Stimulated activated CD4-positive, alpha-beta T cell treated with anti-CD3 and anti-CD28 coated beads, Interleukin-1b, Interleukin-23, amount 100 ng/mL, for 24 hours (primary cell): ENCODE measurements at regions not wholly inside any gene's neighbourhood (a gene's known extent, or its start where the extent isn't known, plus 50 kb on each side); places are given as distances from the start of the nearest gene placed in this dataset.
A peak's percentile ranks its signal among the peaks of the same experiment; 100 is the strongest.
"Not testable (repeated sequence)": the region's sequence is repeated elsewhere in the genome, so short reads cannot be mapped to it uniquely, and the experiment has no call there.

ENCODE experiments used
- DNase-seq, 4 experiments: peaks; one replicate each; pipeline ENCODE4 v3.0.0-alpha.2; 2020; ENCODE audit warnings: low read depth in 4 of 4, low spot score in 1 of 4

DNA sequence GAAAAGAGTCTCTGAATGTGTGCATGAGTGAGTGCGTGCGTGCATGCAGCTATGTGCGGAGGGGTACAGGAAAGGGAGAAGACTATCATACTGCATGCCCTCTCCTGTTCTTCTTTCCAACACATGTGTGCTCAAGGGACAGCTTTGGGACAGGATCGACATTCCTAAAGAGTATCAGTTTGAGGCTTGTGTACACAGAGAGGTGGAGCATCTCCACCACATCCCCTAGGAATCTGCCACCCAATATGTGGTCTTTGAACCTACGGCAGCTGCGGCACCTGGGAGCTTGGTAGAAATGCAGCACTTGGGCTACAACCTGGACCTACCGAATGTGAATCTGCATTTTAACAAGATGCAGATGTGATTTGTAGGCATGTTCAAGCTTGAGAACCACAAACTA is 132.3 kb upstream of the GLRA1 start:
- no peak for DNase-seq

DNA sequence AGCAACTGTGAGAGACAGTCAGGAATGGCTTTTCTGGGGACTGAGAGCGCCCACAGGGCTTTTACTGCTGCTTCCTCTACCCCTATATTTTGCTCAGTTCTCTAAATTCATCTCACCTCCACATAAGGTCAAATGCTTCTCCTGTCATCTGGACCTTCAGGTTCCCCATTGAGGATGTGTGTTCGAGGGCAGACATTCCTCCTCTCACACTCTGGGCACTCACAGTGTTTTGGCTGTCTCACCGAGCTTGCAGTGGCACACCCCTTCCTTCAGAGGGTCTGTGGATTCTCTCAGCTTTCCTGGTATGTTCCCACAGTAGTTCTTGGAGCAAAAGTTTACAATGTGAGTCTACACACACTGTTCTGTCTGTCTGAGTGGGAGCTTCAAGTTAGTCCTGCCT is 127.8 kb upstream of the GLRA1 start:
- DNase-seq, result no peak

DNA sequence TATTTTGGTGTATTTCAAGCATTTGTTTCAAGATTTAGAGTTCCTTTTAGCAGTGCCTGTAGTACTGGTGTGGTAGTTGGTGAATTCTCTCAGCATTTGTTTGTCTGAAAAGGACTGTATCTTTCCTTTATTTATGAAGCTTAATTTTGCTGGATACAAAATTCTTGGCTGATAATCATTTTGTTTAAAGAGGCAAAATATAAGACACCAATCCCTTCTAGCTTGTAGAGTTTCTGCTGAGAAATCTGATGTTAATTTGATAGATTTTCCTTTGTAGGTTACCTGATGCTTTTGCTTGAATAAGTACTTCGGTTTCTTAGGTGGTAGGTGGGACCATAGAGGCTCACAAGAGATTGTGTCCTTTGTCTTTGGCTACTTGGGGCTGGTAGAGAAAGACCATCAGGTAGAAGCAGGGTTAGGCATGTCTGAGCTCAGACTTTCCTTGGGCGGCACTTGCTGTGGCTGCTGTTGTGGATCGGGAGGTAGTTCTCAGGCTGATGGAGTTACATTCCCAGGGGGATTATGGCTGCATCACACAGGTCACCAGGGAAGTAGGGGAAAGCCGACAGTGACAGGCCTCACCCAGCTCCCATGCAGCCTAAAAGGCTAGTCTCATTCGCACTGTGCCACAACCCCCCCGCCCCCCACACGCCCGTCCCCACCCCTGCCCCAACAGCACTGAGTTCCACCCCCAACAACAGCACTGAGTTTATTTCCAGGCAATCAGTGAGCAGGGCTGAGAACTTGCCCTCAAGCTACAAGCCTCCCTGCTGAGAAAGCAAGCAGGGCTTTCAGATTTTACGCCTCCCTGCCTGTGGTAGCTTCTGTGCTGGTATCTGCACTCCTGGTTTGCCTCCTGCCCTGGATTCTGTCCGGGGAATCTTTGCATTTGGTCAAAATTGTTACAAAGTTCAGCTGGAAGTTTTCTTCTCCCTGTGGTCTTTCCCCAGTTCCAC is 127.1 kb upstream of the GLRA1 start:
- no peak for DNase-seq

DNA sequence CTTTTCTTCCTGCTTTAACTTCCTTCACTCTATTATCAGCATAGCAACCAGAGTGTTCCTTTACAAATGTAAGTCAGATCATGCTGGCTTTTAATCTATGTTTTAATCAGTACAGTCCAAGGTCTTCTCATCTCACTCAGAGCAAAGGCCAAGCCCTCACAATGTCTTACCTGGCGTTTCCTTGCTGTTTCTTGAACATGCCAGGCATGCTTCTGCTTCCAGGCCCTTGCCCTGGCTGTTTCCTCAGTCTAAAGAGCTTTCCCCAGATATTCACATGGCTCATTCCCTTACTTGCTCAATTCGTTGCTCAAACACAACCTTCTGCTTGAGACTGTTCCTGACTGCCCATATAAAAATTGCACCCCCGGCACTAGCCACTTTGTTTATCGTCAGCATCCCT is 121.7 kb upstream of the GLRA1 start:
- no peak for DNase-seq

DNA sequence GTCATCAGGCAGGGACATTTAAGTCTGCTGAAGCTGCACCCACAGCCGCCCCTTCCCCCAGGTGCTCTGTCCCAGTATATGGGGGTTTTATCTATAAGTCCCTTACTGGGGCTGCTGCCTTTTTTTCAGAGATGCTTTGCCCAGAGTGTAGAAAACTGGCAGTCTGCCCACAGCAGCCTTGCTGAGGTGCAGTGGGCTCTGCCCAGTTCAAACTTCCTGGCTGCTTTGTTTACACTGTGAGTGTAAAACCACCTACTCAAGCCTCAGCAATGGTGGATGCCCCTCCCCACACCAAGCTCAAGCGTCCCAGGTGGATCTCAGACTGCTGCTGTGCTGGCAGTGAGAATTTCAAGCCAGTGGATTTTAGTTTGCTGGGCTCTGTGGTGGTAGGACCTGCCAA is 114.2 kb upstream of the GLRA1 start:
- DNase-seq, result not testable (repeated sequence)

DNA sequence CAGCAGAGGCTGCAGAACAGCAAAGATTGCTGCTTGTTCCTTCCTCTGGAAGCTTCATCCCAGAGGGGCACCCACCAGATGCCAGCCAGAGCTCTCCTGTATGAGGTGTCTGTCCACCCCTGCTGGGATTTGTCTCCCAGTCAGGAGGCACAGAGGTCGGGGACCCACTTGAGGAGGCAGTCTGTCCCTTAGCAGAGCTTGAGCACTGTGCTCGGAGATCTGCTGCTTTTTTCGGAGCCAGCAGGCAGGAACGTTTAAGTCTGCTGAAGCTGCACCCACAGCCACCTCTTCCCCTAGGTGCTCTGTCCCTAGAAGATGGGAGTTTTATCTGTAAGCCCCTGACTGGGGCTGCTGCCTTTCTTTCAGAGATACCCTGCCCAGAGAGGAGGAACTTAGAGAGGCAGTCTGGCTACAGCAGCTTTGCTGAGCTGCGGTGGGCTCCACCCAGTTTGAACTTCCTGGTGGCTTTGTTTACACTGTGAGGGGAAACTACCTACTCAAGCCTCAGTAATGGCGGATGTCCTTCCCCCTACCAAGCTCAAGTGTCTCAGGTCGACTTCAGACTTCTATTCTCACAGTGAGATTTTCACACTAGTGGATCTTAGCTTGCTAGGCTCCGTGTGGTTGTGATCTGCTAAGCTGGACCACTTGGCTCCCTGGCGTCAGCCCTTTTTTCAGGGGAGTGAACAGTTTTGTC is 101.8 kb upstream of the GLRA1 start:
- peak in 1 of 4 experiments; percentile 1 for DNase-seq

DNA sequence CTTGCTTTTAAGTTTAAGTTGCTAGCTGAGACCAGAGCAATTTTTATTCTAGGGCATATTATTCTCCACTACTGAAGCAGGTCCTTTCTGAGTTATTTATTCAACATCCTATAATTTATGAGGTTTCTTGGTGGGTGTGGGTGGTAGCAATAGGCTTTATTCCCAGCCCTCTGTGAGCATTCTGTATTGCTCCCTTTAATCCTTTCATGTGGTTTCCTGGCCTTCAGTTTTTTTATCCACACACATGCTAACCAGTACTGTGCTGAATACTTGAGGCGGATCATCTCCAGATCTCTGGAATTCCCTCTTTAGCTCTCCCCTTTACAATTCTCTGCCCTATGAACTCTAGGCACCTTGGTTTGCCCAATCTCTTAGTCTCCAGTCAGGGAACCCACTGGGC is 91.8 kb upstream of the GLRA1 start:
- no peak for DNase-seq

DNA sequence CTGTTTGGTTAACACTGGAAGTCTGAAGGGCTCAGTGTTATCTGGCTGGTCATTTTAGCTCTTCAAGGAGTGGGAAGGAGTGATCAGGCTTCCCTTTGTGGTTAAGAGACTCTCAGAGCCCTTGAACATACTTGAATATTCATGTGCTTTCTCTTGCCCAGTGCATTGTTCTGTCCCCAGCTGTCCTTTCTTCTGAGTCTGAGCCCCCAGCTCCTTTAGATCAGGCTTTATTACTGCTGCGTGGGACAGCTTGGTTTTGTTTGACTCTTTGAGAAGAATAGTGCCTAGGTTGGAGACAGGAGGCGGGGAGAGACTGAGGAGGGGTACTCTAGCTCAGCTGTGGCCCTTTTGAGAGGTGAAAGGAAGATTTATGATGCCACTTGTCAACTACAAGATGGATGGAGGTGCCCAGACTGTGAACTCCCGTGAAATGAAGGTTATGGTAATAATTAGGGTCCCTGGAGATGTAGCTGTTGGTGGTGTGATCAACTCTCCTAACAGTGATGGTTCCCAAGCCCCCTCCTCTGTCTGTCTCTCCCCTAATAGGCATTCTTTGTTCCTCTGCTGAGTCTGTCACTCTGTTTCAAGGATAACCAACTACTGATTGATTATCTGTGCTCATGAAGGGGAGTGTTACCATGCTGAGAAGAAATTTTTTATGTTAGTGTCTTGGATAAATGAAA is 83.1 kb upstream of the GLRA1 start:
- no peak for DNase-seq

DNA sequence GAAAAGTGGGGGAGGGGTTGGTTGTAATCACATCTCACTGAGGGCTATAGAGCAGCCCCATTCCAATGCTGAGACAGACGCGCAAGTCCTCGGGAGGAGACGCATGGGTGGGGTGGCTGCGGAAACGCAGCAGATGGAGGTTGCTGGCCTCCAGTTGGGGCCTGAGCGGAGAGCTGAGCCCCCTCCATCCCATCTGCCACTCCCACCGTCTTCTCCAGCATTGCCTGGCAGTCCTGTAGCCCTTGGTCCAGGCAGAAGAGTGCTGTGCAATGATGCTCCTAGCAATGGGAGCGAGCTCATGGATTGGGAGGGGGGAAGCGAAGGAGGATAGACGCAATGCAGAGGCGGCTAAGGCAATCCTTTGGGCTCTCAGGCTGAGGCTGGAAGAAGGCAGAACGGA is 79.4 kb upstream of the GLRA1 start:
- no peak for DNase-seq
